Ectodermal cell (in vitro differentiated cells): ENCODE measurements at regions not wholly inside any gene's neighbourhood (a gene's known extent, or its start where the extent isn't known, plus 50 kb on each side); places are given as distances from the start of the nearest gene placed in this dataset.
"Not testable (repeated sequence)": the region's sequence is repeated elsewhere in the genome, so short reads cannot be mapped to it uniquely, and the experiment has no call there.

ENCODE experiments used
- H3K27ac ChIP-seq: 2 replicates; pipeline ENCODE4 v1.7.0; 2013; ENCODE audit warnings: mild to moderate bottlenecking, low read depth, low read length; ENCODE audit not compliant: insufficient read depth, poor library complexity, severe bottlenecking
- H3K27me3 ChIP-seq: 2 replicates; pipeline ENCODE4 v1.7.0; 2013; ENCODE audit warnings: mild to moderate bottlenecking, low read length; ENCODE audit not compliant: insufficient read depth, control insufficient read depth, poor library complexity, severe bottlenecking
- H3K36me3 ChIP-seq: one replicate; pipeline ENCODE4 v1.7.0; 2013; ENCODE audit warnings: low read length; ENCODE audit not compliant: control insufficient read depth, insufficient read depth
- H3K4me1 ChIP-seq: one replicate; pipeline ENCODE4 v1.7.0; 2013; ENCODE audit warnings: low read length; ENCODE audit not compliant: control insufficient read depth, insufficient read depth
- H3K4me3 ChIP-seq: 2 replicates; pipeline ENCODE4 v1.7.0; 2013; ENCODE audit warnings: low read depth, low read length, control low read depth; ENCODE audit not compliant: insufficient read depth
- H3K9me3 ChIP-seq: 2 replicates; pipeline ENCODE4 v1.7.0; 2013; ENCODE audit warnings: mild to moderate bottlenecking, low read length, moderate library complexity; ENCODE audit not compliant: control insufficient read depth
- WGBS, 2 experiments: methylation state at CpG; one replicate each; pipeline ENCODE4 v1.1.7; 2013; ENCODE audit warnings: missing lambda C conversion rate in 2 of 2; 5-methylcytosine and 5-hydroxymethylcytosine counted together

- no peaks in the 10 kb centered on the region for H3K27me3 ChIP-seq
- no peaks in the 10 kb centered on the region for H3K4me1 ChIP-seq
- no CpG with 5 or more reads among the region's 1 CpG for WGBS, 2 experiments
- H3K27ac ChIP-seq = no peak overlapping the region
- no peak overlapping the region for H3K4me3 ChIP-seq
- no peaks in the 10 kb centered on the region for H3K36me3 ChIP-seq
- H3K9me3 ChIP-seq = no peaks in the 10 kb centered on the region
These were observed 367.0 kb upstream of the FANCL start for GRCh38 chr2:58608146-58608545.

GRCh38 chr2:58607448-58607847 lies 366.3 kb upstream of the FANCL start:
- Histone ChIP-seq H3K9me3 (no peaks in the 10 kb centered on the region), H3K4me1 (no peaks in the 10 kb centered on the region), H3K27me3 (no peaks in the 10 kb centered on the region), H3K27ac (no peak overlapping the region), H3K36me3 (no peaks in the 10 kb centered on the region), H3K4me3 (no peak overlapping the region)
- WGBS, 2 experiments = 91 to 92% methylated on average over 2 of the region's 2 CpGs

- no peaks in the 10 kb centered on the region for H3K4me1 ChIP-seq
- H3K27ac ChIP-seq = no peak overlapping the region
- H3K9me3 ChIP-seq = no peaks in the 10 kb centered on the region
- H3K4me3 ChIP-seq = no peak overlapping the region
- no peaks in the 10 kb centered on the region for H3K27me3 ChIP-seq
- no peaks in the 10 kb centered on the region for H3K36me3 ChIP-seq
These were observed 365.7 kb upstream of the FANCL start for GRCh38 chr2:58606799-58607198.

GRCh38 chr2:58604096-58604495 lies 363.0 kb upstream of the FANCL start:
- Histone ChIP-seq H3K4me3 (no peak overlapping the region), H3K4me1 (no peaks in the 10 kb centered on the region), H3K9me3 (no peaks in the 10 kb centered on the region), H3K27ac (no peak overlapping the region), H3K36me3 (no peaks in the 10 kb centered on the region), H3K27me3 (no peaks in the 10 kb centered on the region)
- WGBS, 2 experiments = 88 to 91% methylated on average over 1 of the region's 1 CpG

- H3K9me3 ChIP-seq = no peaks in the 10 kb centered on the region
- WGBS, 2 experiments = 85 to 100% methylated on average over 1 to 2 of the region's 2 CpGs
- no peaks in the 10 kb centered on the region for H3K36me3 ChIP-seq
- no peak overlapping the region for H3K27ac ChIP-seq
- no peaks in the 10 kb centered on the region for H3K4me1 ChIP-seq
- H3K4me3 ChIP-seq = no peak overlapping the region
- H3K27me3 ChIP-seq = no peaks in the 10 kb centered on the region
These were observed 359.9 kb upstream of the FANCL start for GRCh38 chr2:58601017-58601416.

GRCh38 chr2:58598171-58598570 lies 357.0 kb upstream of the FANCL start:
- Histone ChIP-seq H3K4me1 (no peaks in the 10 kb centered on the region), H3K9me3 (no peaks in the 10 kb centered on the region), H3K4me3 (no peak overlapping the region), H3K36me3 (no peaks in the 10 kb centered on the region), H3K27ac (no peak overlapping the region), H3K27me3 (no peaks in the 10 kb centered on the region)
- WGBS, 2 experiments = 92 to 95% methylated on average over 3 of the region's 3 CpGs

GRCh38 chr2:58595714-58596113 lies 354.6 kb upstream of the FANCL start:
- H3K27me3 ChIP-seq = no peaks in the 10 kb centered on the region
- 91 to 93% methylated on average over 2 of the region's 3 CpGs for WGBS, 2 experiments
- no peak overlapping the region for H3K27ac ChIP-seq
- H3K36me3 ChIP-seq = no peaks in the 10 kb centered on the region
- no peak overlapping the region for H3K4me3 ChIP-seq
- H3K9me3 ChIP-seq = no peaks in the 10 kb centered on the region
- no peaks in the 10 kb centered on the region for H3K4me1 ChIP-seq

- H3K27me3 ChIP-seq = no peaks in the 10 kb centered on the region
- H3K27ac ChIP-seq = no peak overlapping the region
- H3K4me1 ChIP-seq = no peaks in the 10 kb centered on the region
- H3K9me3 ChIP-seq = no peaks in the 10 kb centered on the region
- H3K4me3 ChIP-seq = no peak overlapping the region
- no peaks in the 10 kb centered on the region for H3K36me3 ChIP-seq
These were observed 353.6 kb upstream of the FANCL start for GRCh38 chr2:58594762-58595161.

GRCh38 chr2:58594175-58594574 lies 353.1 kb upstream of the FANCL start:
- Histone ChIP-seq H3K27ac (no peak overlapping the region), H3K9me3 (no peaks in the 10 kb centered on the region), H3K27me3 (no peaks in the 10 kb centered on the region), H3K4me3 (no peak overlapping the region), H3K4me1 (no peaks in the 10 kb centered on the region), H3K36me3 (no peaks in the 10 kb centered on the region)
- 66 to 75% methylated on average over 3 to 4 of the region's 4 CpGs for WGBS, 2 experiments

GRCh38 chr2:58586178-58586577 lies 345.1 kb upstream of the FANCL start:
- H3K4me3 ChIP-seq, H3K4me1 ChIP-seq, H3K36me3 ChIP-seq, H3K9me3 ChIP-seq, H3K27ac ChIP-seq, H3K27me3 ChIP-seq: not testable (repeated sequence)
- 98 to 100% methylated on average over 2 to 3 of the region's 5 CpGs for WGBS, 2 experiments

GRCh38 chr2:58585233-58585632 lies 344.1 kb upstream of the FANCL start:
- Histone ChIP-seq H3K9me3 (no peaks in the 10 kb centered on the region), H3K36me3 (no peaks in the 10 kb centered on the region), H3K4me3 (no peak overlapping the region), H3K4me1 (no peaks in the 10 kb centered on the region), H3K27ac (no peak overlapping the region), H3K27me3 (no peaks in the 10 kb centered on the region)
- 96 to 100% methylated on average over 4 to 5 of the region's 5 CpGs for WGBS, 2 experiments
